GM12892 (cell line): ENCODE measurements at regions not wholly inside any gene's neighbourhood (a gene's known extent, or its start where the extent isn't known, plus 50 kb on each side); places are given as distances from the start of the nearest gene placed in this dataset.

ENCODE experiments used
- POLR2AphosphoS5 ChIP-seq: IDR thresholded peaks from 2 replicates; pipeline ENCODE4 v1.6.1; 2011; ENCODE audit warnings: low read depth, low read length, control low read depth
- TAF1 ChIP-seq: IDR thresholded peaks from 2 replicates; pipeline ENCODE4 v1.6.1; 2011; ENCODE audit warnings: low read depth, mild to moderate bottlenecking, control low read depth, low read length, borderline replicate concordance

DNA sequence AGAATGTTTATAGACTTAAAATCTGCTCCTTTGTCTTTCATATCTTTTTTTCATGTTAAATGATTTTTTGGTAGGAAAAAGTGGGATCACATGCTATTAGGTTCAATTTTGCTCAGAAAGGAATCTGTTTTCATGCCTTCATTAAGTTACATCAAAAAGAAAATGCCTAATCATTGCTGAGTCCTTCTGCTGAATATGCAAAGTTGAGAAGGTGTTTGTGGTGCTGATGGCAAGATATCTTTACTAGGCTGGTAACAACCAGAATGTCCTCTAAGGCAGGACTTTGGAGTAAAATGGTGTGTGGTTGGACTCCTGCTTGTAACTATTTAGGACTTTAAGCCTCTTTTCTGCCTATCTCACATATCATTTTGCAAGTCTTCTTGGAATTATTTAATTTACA, 88.3 kb downstream of the TRIB2 start:
- TF ChIP-seq POLR2AphosphoS5 (no peak), TAF1 (no peak)
